GM12878 (cell line): ENCODE measurements at regions not wholly inside any gene's neighbourhood (a gene's known extent, or its start where the extent isn't known, plus 50 kb on each side); places are given as distances from the start of the nearest gene placed in this dataset.

Source experiments
- ATAC-seq: fragments of 200-7000 bp; cut with Tn5 transposase; 3 replicates; pipeline ENCODE4 v1.9.1; 2020; ENCODE audit warnings: mild to moderate bottlenecking, moderate library complexity
- BruUV-seq: library from RNA; stranded (reverse); fragments of 400-500 nt; replicated peaks from 2 replicates; lab custom pipeline; 2021; lab: Mats Ljungman, UMichigan
- CTCF ChIA-PET: fragments of 300-600 bp; sonication (Branson Sonifier 250); formaldehyde crosslinking; extraction: SDS; loops from one replicate; lab custom pipeline; 2021; ENCODE audit warnings: inconsistent platforms; lab: Yijun Ruan, JAX
- POLR2A ChIA-PET: fragments of 350-600 bp; formaldehyde crosslinking; extraction: SDS; loops from one replicate; lab custom pipeline; 2021; ENCODE audit warnings: inconsistent platforms; lab: Charles Lee
- RAD21 ChIA-PET: fragments of 300-600 bp; sonication (Branson Sonifier 250); formaldehyde crosslinking; loops from one replicate; lab custom pipeline; 2023; ENCODE audit warnings: antibody characterized with exemption; ENCODE audit not compliant: unreplicated experiment; lab: Charles Lee
- SMC1A ChIA-PET: fragments of 300-600 bp; sonication (Branson Sonifier 250); formaldehyde crosslinking; loops from one replicate; lab custom pipeline; 2023; ENCODE audit not compliant: unreplicated experiment, uncharacterized antibody; lab: Charles Lee
- DNase-seq: peaks from one replicate; pipeline ENCODE4 v3.0.0-alpha.2; 2011; ENCODE audit warnings: low read depth, low spot score
- FAIRE-seq: peaks from 3 replicates; lab custom pipeline; 2011; peaks lifted over from hg19 to GRCh38; lab: Jason Lieb, UNC
- H2AFZ ChIP-seq: 2 replicates; pipeline ENCODE4 v1.6.0; 2011; ENCODE audit warnings: low read depth, low read length, control low read depth; ENCODE audit not compliant: control insufficient read depth
- H3K27ac ChIP-seq: 2 replicates; pipeline ENCODE4 v1.5.1; 2011; ENCODE audit warnings: control low read depth; ENCODE audit not compliant: control insufficient read depth, insufficient read depth
- H3K27me3 ChIP-seq, 2 experiments: replicated peaks in 1 of 2; 2 replicates each; pipeline versions ENCODE4 v1.6.0 to v1.6.1; 2011; ENCODE audit warnings: low read length in 1 of 2; ENCODE audit not compliant: control insufficient read depth in 2 of 2, insufficient read depth in 2 of 2
- H3K36me3 ChIP-seq, 2 experiments: 2 replicates each; pipeline ENCODE4 v1.5.1; 2011; ENCODE audit warnings: low read length in 1 of 2; ENCODE audit not compliant: control insufficient read depth in 2 of 2, insufficient read depth in 2 of 2
- H3K4me1 ChIP-seq: 2 replicates; pipeline ENCODE4 v1.6.1; 2011; ENCODE audit warnings: mild to moderate bottlenecking, low read length, moderate library complexity, mixed read lengths; ENCODE audit not compliant: control insufficient read depth, insufficient read depth
- H3K4me2 ChIP-seq: 2 replicates; pipeline ENCODE4 v1.6.0; 2011; ENCODE audit warnings: control low read depth; ENCODE audit not compliant: control insufficient read depth, insufficient read depth
- H3K4me3 ChIP-seq: fragments of 200-600 bp; sonication (generic); 2 replicates; pipeline ENCODE4 v1.5.1; 2016
- H3K79me2 ChIP-seq: 2 replicates; pipeline ENCODE4 v1.6.0; 2011; ENCODE audit warnings: low read length; ENCODE audit not compliant: control insufficient read depth, insufficient read depth
- H3K9ac ChIP-seq: 2 replicates; pipeline ENCODE4 v1.8.0; 2011; ENCODE audit warnings: low read length, control low read depth, mixed read lengths; ENCODE audit not compliant: control insufficient read depth, insufficient read depth
- H3K9me3 ChIP-seq: replicated peaks from 3 replicates; pipeline ENCODE4 v1.5.1; 2011; ENCODE audit warnings: mild to moderate bottlenecking, low read length; ENCODE audit not compliant: control insufficient read depth, insufficient read depth
- H4K20me1 ChIP-seq: 2 replicates; pipeline ENCODE4 v1.6.0; 2011; ENCODE audit not compliant: control insufficient read depth, insufficient read depth
- CEBPB ChIP-seq, 2 experiments: fragments of 150-350 bp in 1 of 2; IDR thresholded peaks; 2 replicates each; pipeline ENCODE4 v1.6.1; 2012 to 2014; ENCODE audit warnings: low read depth in 2 of 2, low read length in 2 of 2, borderline replicate concordance in 1 of 2, inconsistent platforms in 1 of 2
- CHD2 ChIP-seq: IDR thresholded peaks from 2 replicates; pipeline ENCODE4 v1.6.1; 2011; ENCODE audit warnings: low read depth, low read length, improper control_type of control experiment, borderline replicate concordance
- CTCF ChIP-seq, 3 experiments: IDR thresholded peaks in 2 of 3; conservative IDR thresholded peaks in 1 of 3; 2 replicates each; pipeline ENCODE4 v1.5.1; 2011; ENCODE audit warnings: low read depth in 3 of 3, low read length in 3 of 3, mild to moderate bottlenecking in 3 of 3, control low read depth in 2 of 3, moderate library complexity in 2 of 3, inconsistent platforms in 1 of 3, mixed read lengths in 1 of 3; ENCODE audit not compliant: control insufficient read depth in 2 of 3, insufficient read depth in 1 of 3; ENCODE audit errors: extremely low read depth in 1 of 3
- EGR1 ChIP-seq, 2 experiments: IDR thresholded peaks; 1 replicate in 1 of 2; 2 replicates in 1 of 2; pipeline ENCODE4 v1.6.1; 2011 to 2012; ENCODE audit warnings: low read depth in 2 of 2, low read length in 2 of 2, borderline replicate concordance in 1 of 2, mild to moderate bottlenecking in 1 of 2, moderate library complexity in 1 of 2
- FOS ChIP-seq: IDR thresholded peaks from 3 replicates; pipeline ENCODE4 v1.6.1; 2011; ENCODE audit warnings: borderline replicate concordance; ENCODE audit not compliant: insufficient read length; ENCODE audit errors: extremely low read depth
- KDM1A ChIP-seq: fragments of 200-600 bp; sonication (generic); IDR thresholded peaks from 2 replicates; pipeline ENCODE4 v1.6.1; 2016; ENCODE audit warnings: borderline replicate concordance
- NR2C2 ChIP-seq: IDR thresholded peaks from 2 replicates; pipeline ENCODE4 v1.6.1; 2011; ENCODE audit warnings: borderline replicate concordance, low read depth; ENCODE audit not compliant: control insufficient read depth, insufficient read length
- RFX5 ChIP-seq: IDR thresholded peaks from 2 replicates; pipeline ENCODE4 v1.6.1; 2011; ENCODE audit warnings: low read depth, low read length, improper control_type of control experiment
- SKIL ChIP-seq: fragments of 450-650 bp; IDR thresholded peaks from 2 replicates; pipeline ENCODE4 v1.6.1; 2017; ENCODE audit warnings: mild to moderate bottlenecking, low read depth, inconsistent platforms; ENCODE audit not compliant: poor library complexity, severe bottlenecking
- SRF ChIP-seq, 2 experiments: IDR thresholded peaks; 2 replicates each; pipeline ENCODE4 v1.6.1; 2011; ENCODE audit warnings: low read depth in 2 of 2, low read length in 2 of 2, mild to moderate bottlenecking in 1 of 2, moderate library complexity in 1 of 2
- ZNF384 ChIP-seq: IDR thresholded peaks from 2 replicates; pipeline ENCODE4 v1.6.1; 2012; ENCODE audit warnings: low read depth, mild to moderate bottlenecking, low read length, improper control_type of control experiment, borderline replicate concordance
- WGBS: methylation state at CpG from one replicate; pipeline ENCODE4 v1.1.6; 2016; ENCODE audit warnings: low lambda C conversion rate; ENCODE audit not compliant: insufficient replicate concordance, insufficient coverage; ENCODE audit errors: missing lambda C conversion rate; 5-methylcytosine and 5-hydroxymethylcytosine counted together
- in situ Hi-C: fragments of 300-500 bp; cut with MboI; formaldehyde crosslinking; loops from 9 replicates; pipeline ENCODE4 v1.14.3; 2018; ENCODE audit warnings: mixed read lengths
- intact Hi-C: fragments of 100-400 bp; cut with micrococcal nuclease; formaldehyde crosslinking; loops from one replicate; pipeline ENCODE4 v1.14.2; 2022; ENCODE audit not compliant: unreplicated experiment
- TF ChIP-seq, protein P1 (sequence below): IDR thresholded peaks from 2 replicates; pipeline ENCODE4 v1.6.1; 2011; ENCODE audit warnings: low read depth, low read length, improper control_type of control experiment, borderline replicate concordance
- TF ChIP-seq, protein P2 (sequence below): IDR thresholded peaks from 2 replicates; pipeline ENCODE4 v1.6.1; 2011; ENCODE audit warnings: borderline replicate concordance, low read depth, mild to moderate bottlenecking, moderate library complexity, low read length; ENCODE audit not compliant: insufficient read depth, poor library complexity, severe bottlenecking

GRCh38 chr4:189355590-189355989 is 585.1 kb upstream of the FRG1 start (continued):
- TF ChIP-seq CEBPB (IDR thresholded peaks at IDR 0.05; ENCODE audit: borderline replicate concordance in 1 of 2, low read depth in 2 of 2, low read length in 2 of 2) (no peak), ZNF384 (no peak), FOS (no peak), EGR1 (IDR thresholded peaks at IDR 0.05; ENCODE audit: borderline replicate concordance in 1 of 2, low read depth in 2 of 2, low read length in 2 of 2) (no peak)
- TF ChIP-seq, all 136 proteins: peak for 0

DNA sequence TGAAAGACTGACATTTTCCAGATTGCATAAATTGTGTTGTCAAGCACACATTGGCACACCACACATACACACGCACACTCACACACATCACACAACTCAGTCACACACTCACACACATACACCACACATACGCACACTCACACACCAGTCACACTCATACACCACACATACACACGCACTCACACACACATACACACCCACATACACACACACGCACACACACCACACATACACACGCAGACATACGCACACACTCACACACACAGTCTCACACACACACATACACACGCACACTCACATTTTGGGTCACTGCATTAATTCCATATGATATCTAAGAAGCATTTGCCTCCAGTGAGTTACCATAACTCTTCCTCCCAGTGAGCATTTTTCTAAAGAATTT is 578.3 kb upstream of the FRG1 start:
- H3K4me1 ChIP-seq = no peaks in the 10 kb centered on the region
- H3K27ac ChIP-seq = no peak overlapping the region
- H3K4me3 ChIP-seq = no peak overlapping the region
- no peak overlapping the region for H3K4me2 ChIP-seq
- DNase-seq (no peak), ATAC-seq (no peak)
- no peaks in the 10 kb centered on the region for H3K9me3 ChIP-seq
- POLR2A ChIA-PET = no interaction called here
- CTCF ChIA-PET = no interaction called here
- RAD21 ChIA-PET = no interaction called here
- intact Hi-C loops (no loop called here), in situ Hi-C loops (no loop called here)
- no peaks in the 10 kb centered on the region for H3K27me3 ChIP-seq
- SMC1A ChIA-PET = no interaction called here
- H3K9ac ChIP-seq = no peak overlapping the region
- 55% methylated on average over 7 of the region's 7 CpGs for WGBS
- H2AFZ ChIP-seq = no peak overlapping the region
- H4K20me1 ChIP-seq = no peaks in the 10 kb centered on the region
- no TSS peak for BruUV-seq
- no peaks in the 10 kb centered on the region for H3K36me3 ChIP-seq
- TF ChIP-seq SKIL (no peak), CHD2 (no peak), NR2C2 (no peak), RFX5 (no peak), KDM1A (no peak), CTCF (IDR thresholded peaks at IDR 0.05 in 2 of 3, conservative IDR thresholded peaks at IDR 0.05 in 1 of 3; ENCODE audit: control insufficient read depth in 2 of 3, extremely low read depth in 1 of 3, insufficient read depth in 1 of 3, low read depth in 3 of 3, low read length in 3 of 3) (no peak), SRF (IDR thresholded peaks at IDR 0.05; ENCODE audit: low read depth in 2 of 2, low read length in 2 of 2) (no peak)
- TF ChIP-seq, protein P1, sequence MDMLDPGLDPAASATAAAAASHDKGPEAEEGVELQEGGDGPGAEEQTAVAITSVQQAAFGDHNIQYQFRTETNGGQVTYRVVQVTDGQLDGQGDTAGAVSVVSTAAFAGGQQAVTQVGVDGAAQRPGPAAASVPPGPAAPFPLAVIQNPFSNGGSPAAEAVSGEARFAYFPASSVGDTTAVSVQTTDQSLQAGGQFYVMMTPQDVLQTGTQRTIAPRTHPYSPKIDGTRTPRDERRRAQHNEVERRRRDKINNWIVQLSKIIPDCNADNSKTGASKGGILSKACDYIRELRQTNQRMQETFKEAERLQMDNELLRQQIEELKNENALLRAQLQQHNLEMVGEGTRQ = no peak
- TF ChIP-seq, protein P2, sequence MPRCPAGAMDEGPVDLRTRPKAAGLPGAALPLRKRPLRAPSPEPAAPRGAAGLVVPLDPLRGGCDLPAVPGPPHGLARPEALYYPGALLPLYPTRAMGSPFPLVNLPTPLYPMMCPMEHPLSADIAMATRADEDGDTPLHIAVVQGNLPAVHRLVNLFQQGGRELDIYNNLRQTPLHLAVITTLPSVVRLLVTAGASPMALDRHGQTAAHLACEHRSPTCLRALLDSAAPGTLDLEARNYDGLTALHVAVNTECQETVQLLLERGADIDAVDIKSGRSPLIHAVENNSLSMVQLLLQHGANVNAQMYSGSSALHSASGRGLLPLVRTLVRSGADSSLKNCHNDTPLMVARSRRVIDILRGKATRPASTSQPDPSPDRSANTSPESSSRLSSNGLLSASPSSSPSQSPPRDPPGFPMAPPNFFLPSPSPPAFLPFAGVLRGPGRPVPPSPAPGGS = peak; percentile 68
- TF ChIP-seq, all 136 proteins: peak for 1
- no peak for FAIRE-seq
- H3K79me2 ChIP-seq = no peaks in the 10 kb centered on the region
